ENCODE measurements at regions not wholly inside any gene's neighbourhood (a gene's known extent, or its start where the extent isn't known, plus 50 kb on each side); places are given as distances from the start of the nearest gene placed in this dataset.

DNA sequence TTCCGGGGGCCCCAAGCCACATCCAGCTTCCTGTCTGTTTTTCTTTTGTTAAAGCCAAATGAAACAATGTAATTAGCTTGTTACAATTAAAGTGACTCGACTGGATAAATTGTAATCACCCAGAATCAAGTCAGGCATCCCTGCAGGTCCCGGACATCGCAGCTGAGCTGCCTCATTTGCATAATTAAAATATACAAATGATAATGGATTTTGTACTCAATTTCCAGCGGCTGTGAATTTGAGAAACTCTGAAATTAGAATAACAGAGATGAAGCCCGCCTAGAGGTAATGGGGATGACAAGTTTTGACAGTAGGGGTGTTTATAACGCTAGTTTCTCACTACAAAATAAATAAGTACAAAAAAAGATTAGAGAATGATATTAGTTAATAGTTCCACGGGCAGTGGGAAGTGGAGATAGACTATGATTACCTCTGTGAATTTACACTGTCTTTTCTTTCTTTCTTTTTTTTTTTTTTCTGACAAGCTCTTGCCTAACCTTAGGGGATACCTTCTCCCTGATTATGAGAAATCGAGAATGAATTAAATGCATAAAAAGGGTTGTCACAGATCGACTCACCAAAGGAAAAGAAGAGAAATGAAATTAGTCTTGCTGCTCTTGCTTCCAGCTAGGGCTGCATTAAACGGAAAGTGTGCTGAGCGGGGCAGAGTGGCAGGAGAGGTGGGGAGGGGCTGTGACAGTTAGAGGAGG, 82.6 kb upstream of the SKOR2 start:
- TF ChIP-seq, protein P1, sequence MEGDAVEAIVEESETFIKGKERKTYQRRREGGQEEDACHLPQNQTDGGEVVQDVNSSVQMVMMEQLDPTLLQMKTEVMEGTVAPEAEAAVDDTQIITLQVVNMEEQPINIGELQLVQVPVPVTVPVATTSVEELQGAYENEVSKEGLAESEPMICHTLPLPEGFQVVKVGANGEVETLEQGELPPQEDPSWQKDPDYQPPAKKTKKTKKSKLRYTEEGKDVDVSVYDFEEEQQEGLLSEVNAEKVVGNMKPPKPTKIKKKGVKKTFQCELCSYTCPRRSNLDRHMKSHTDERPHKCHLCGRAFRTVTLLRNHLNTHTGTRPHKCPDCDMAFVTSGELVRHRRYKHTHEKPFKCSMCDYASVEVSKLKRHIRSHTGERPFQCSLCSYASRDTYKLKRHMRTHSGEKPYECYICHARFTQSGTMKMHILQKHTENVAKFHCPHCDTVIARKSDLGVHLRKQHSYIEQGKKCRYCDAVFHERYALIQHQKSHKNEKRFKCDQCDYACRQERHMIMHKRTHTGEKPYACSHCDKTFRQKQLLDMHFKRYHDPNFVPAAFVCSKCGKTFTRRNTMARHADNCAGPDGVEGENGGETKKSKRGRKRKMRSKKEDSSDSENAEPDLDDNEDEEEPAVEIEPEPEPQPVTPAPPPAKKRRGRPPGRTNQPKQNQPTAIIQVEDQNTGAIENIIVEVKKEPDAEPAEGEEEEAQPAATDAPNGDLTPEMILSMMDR (IDR thresholded peaks at IDR 0.05) = no peak
- TF ChIP-seq POLR2A (IDR thresholded peaks at IDR 0.05) (no peak), EP300 (IDR thresholded peaks at IDR 0.05) (no peak)
